GM18873 (cell line): ENCODE measurements at regions not wholly inside any gene's neighbourhood (a gene's known extent, or its start where the extent isn't known, plus 50 kb on each side); places are given as distances from the start of the nearest gene placed in this dataset.

Source experiments
- ATAC-seq: cut with Tn5 transposase; IDR thresholded peaks from one replicate; pipeline ENCODE4 v1.9.1; 2021; ENCODE audit warnings: mild to moderate bottlenecking, moderate library complexity, moderate number of reproducible peaks; ENCODE audit not compliant: unreplicated experiment, low FRiP score

GRCh38 chr22:48639896-48640748 lies 1187.6 kb downstream of the BRD1 start:
- no peak for ATAC-seq

GRCh38 chr22:48639021-48639795 lies 1188.5 kb downstream of the BRD1 start:
- ATAC-seq = no peak

GRCh38 chr22:48637231-48637630 lies 1190.4 kb downstream of the BRD1 start:
- ATAC-seq = no peak

- ATAC-seq = no peak
Observed at GRCh38 chr22:48636746-48637145, 1190.9 kb downstream of the BRD1 start.

- ATAC-seq = no peak
Observed at GRCh38 chr22:48635816-48636215, 1191.9 kb downstream of the BRD1 start.

GRCh38 chr22:48635031-48635430 lies 1192.6 kb downstream of the BRD1 start:
- ATAC-seq = no peak

GRCh38 chr22:48633996-48634836 lies 1193.5 kb downstream of the BRD1 start:
- no peak for ATAC-seq

GRCh38 chr22:48632646-48633246 lies 1194.9 kb downstream of the BRD1 start:
- no peak for ATAC-seq

GRCh38 chr22:48631288-48631863 lies 1196.3 kb downstream of the BRD1 start:
- ATAC-seq = no peak

- no peak for ATAC-seq
Observed at GRCh38 chr22:48630848-48631247, 1196.8 kb downstream of the BRD1 start.

GRCh38 chr22:48630433-48630754 lies 1197.3 kb downstream of the BRD1 start:
- ATAC-seq = no peak

GRCh38 chr22:48629631-48630432 lies 1197.8 kb downstream of the BRD1 start:
- no peak for ATAC-seq

- ATAC-seq = no peak
Observed at GRCh38 chr22:48628891-48629543, 1198.7 kb downstream of the BRD1 start.

- no peak for ATAC-seq
Observed at GRCh38 chr22:48627966-48628365, 1199.7 kb downstream of the BRD1 start.

- no peak for ATAC-seq
Observed at GRCh38 chr22:48627203-48627602, 1200.5 kb downstream of the BRD1 start.

- ATAC-seq = no peak
Observed at GRCh38 chr22:48624401-48624800, 1203.3 kb downstream of the BRD1 start.

GRCh38 chr22:48622891-48623545 lies 1204.7 kb downstream of the BRD1 start:
- no peak for ATAC-seq

GRCh38 chr22:48621085-48621484 lies 1206.6 kb downstream of the BRD1 start:
- no peak for ATAC-seq
